DND-41 (cell line): ENCODE measurements at regions not wholly inside any gene's neighbourhood (a gene's known extent, or its start where the extent isn't known, plus 50 kb on each side); places are given as distances from the start of the nearest gene placed in this dataset.

Source experiments
- CTCF ChIP-seq: IDR thresholded peaks from 2 replicates; pipeline ENCODE4 v1.5.1; 2012; ENCODE audit warnings: borderline replicate concordance, low read length, moderate library complexity, mild to moderate bottlenecking; ENCODE audit not compliant: poor library complexity, severe bottlenecking; ENCODE audit errors: extremely low read depth
- EZH2 ChIP-seq: IDR thresholded peaks from 3 replicates; pipeline ENCODE4 v1.6.1; 2012; ENCODE audit warnings: borderline replicate concordance, low read depth, mild to moderate bottlenecking, moderate library complexity, low read length, inconsistent platforms; ENCODE audit not compliant: severe bottlenecking

GRCh38 chr6:149266659-149267058 lies 50.9 kb upstream of the TAB2 start:
- TF ChIP-seq CTCF (no peak), EZH2 (no peak)
